ENCODE measurements at regions not wholly inside any gene's neighbourhood (a gene's known extent, or its start where the extent isn't known, plus 50 kb on each side); places are given as distances from the start of the nearest gene placed in this dataset.

DNA sequence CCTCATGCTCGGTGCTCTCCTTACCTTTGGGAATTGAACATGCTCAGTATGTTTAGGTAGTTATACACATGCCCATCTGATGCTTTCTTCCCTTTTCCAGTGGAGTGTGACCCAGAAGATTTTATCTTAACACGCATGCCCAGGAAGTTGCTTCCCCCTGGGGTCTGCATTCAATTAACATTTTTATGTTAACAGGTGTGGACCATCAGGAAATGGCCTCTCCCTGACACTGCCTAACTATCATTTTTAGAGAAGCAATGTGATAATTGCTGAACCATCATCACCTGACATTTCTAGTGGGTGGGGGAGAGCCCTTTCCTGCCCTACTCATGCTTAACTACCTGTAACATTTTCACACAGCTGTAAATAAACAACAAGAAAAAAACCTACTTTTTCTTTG is 55.1 kb upstream of the TGFBR2 start:
- no peak overlapping the region for H3K4me2 ChIP-seq (ENCODE audit: insufficient read depth in 1 of 2, low read depth in 2 of 2, low read length in 2 of 2)
- no peaks in the 10 kb centered on the region for H3K79me2 ChIP-seq (ENCODE audit: control insufficient read depth in 1 of 2, insufficient read depth in 2 of 2, low read length in 2 of 2)
- FAIRE-seq (no peak), DNase-seq (ENCODE audit: low read depth in 1 of 2, low spot score in 2 of 2) (no peak)
- no peak overlapping the region for H4K5ac ChIP-seq (ENCODE audit: insufficient read length, low read depth, low read length)
- TF ChIP-seq CTBP2 (IDR thresholded peaks at IDR 0.05; ENCODE audit: borderline replicate concordance, insufficient read depth, insufficient read length, low read length) (no peak), CEBPB (IDR thresholded peaks at IDR 0.05; ENCODE audit: low read depth, low read length) (no peak), CHD1 (IDR thresholded peaks at IDR 0.05; ENCODE audit: low read depth, low read length) (no peak)
- TF ChIP-seq, protein P1, sequence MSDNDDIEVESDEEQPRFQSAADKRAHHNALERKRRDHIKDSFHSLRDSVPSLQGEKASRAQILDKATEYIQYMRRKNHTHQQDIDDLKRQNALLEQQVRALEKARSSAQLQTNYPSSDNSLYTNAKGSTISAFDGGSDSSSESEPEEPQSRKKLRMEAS (IDR thresholded peaks at IDR 0.05): no peak
- H2BK5ac ChIP-seq (ENCODE audit: low read depth, low read length): peak overlapping the region; percentile 96; the same call in 1 of the 2 replicates
- H3K36me3 ChIP-seq (ENCODE audit: control insufficient read depth in 2 of 4, insufficient read depth in 4 of 4, low read length in 3 of 4): no peaks in the 10 kb centered on the region
- ChIA-PET POLR2A (ENCODE audit: partially characterized antibody) (no interaction called here), CTCF (ENCODE audit: partially characterized antibody) (interaction anchor here (0.8 kb wide), 1 partner anchor 15 kb away, joined by 3 read pairs; no protein-coding TSS in a partner anchor)
- no peak overlapping the region for H4K8ac ChIP-seq (ENCODE audit: extremely low read depth, insufficient read depth, low read length)
- H3K23me2 ChIP-seq (ENCODE audit: low read depth, low read length): no peaks in the 10 kb centered on the region
- peak overlapping the region; percentile 98 for H2BK20ac ChIP-seq (ENCODE audit: low read length)
- no peak overlapping the region for H2AK5ac ChIP-seq (ENCODE audit: low read depth, low read length)
- H3K4me1 ChIP-seq (replicated peaks in 1 of 4; ENCODE audit: control insufficient read depth in 3 of 4, insufficient read depth in 4 of 4, low read length in 3 of 4): peaks cover 0 to 22% (median 9%) of the 10 kb centered on the region in 4 experiments; a peak in 6 of 7 replicates
- no peak overlapping the region for H2BK15ac ChIP-seq (ENCODE audit: low read length)
- no peak overlapping the region for H3K14ac ChIP-seq (ENCODE audit: insufficient read length)
- H2BK120ac ChIP-seq (replicated peaks; ENCODE audit: low read depth, low read length): peak overlapping the region; percentile 93
- H3K56ac ChIP-seq (replicated peaks; ENCODE audit: insufficient read length, low read depth, low read length): no peak overlapping the region
- no peak overlapping the region for H3K9ac ChIP-seq (replicated peaks in 1 of 4; ENCODE audit: extremely low read depth in 1 of 4, low read depth in 3 of 4, low read length in 3 of 4)
- WGBS, 2 experiments (ENCODE audit: extremely low coverage in 1 of 2, insufficient coverage in 1 of 2, insufficient read length in 1 of 2, insufficient replicate concordance in 2 of 2, low coverage in 1 of 2, low lambda C conversion rate in 2 of 2, missing lambda C conversion rate in 1 of 2): 88% methylated on average over 2 of the region's 2 CpGs; no CpG with 5 or more reads in 1 of the 2 experiments
- H3K18ac ChIP-seq (ENCODE audit: extremely low read depth, low read length): peak overlapping the region; percentile 36; the same call in 1 of the 2 replicates
- H2AFZ ChIP-seq (ENCODE audit: low read length): no peak overlapping the region
- H2BK12ac ChIP-seq (ENCODE audit: low read depth, low read length): peak overlapping the region; percentile 3; the same call in 1 of the 2 replicates
- no peak overlapping the region for H3K27ac ChIP-seq (ENCODE audit: low read depth, low read length)
- H3K79me1 ChIP-seq (ENCODE audit: low read depth, low read length): no peaks in the 10 kb centered on the region
- H4K20me1 ChIP-seq (replicated peaks in 1 of 2; ENCODE audit: control insufficient read depth in 1 of 2, insufficient read depth in 2 of 2, low read length in 2 of 2): no peaks in the 10 kb centered on the region
- H4K91ac ChIP-seq (replicated peaks; ENCODE audit: insufficient read length, low read length): peak overlapping the region; percentile 62
- H3K23ac ChIP-seq (ENCODE audit: insufficient read length): no peak overlapping the region
- H3K4me3 ChIP-seq (ENCODE audit: extremely low read depth in 1 of 4, insufficient read depth in 2 of 4, low read depth in 3 of 4, low read length in 4 of 4): no peak overlapping the region
- H3K9me3 ChIP-seq (ENCODE audit: insufficient read depth in 2 of 2, low read depth in 1 of 2, low read length in 1 of 2): peaks cover 0 to 2% of the 10 kb centered on the region in 2 experiments; a peak in 1 of 4 replicates
- peak overlapping the region; percentile 19 for H3K4ac ChIP-seq (replicated peaks; ENCODE audit: insufficient read length, low read depth, low read length)
- H3K27me3 ChIP-seq (replicated peaks in 1 of 4; ENCODE audit: control insufficient read depth in 3 of 4, extremely low read depth in 1 of 4, insufficient read depth in 3 of 4, low read length in 3 of 4): 0 out of 7 replicates have a peak, but pooled peaks cover 0 to 3% (median 0%) of the 10 kb centered on the region in 4 experiments
